Inferior parietal cortex (tissue), 1 donor: ENCODE measurements at regions not wholly inside any gene's neighbourhood (a gene's known extent, or its start where the extent isn't known, plus 50 kb on each side); places are given as distances from the start of the nearest gene placed in this dataset.
"Not testable (repeated sequence)": the region's sequence is repeated elsewhere in the genome, so short reads cannot be mapped to it uniquely, and the experiment has no call there.

Experiments used
- DNase-seq: peaks from one replicate; pipeline ENCODE4 v3.0.0-alpha.2; 2016; ENCODE audit errors: extremely low spot score

DNA sequence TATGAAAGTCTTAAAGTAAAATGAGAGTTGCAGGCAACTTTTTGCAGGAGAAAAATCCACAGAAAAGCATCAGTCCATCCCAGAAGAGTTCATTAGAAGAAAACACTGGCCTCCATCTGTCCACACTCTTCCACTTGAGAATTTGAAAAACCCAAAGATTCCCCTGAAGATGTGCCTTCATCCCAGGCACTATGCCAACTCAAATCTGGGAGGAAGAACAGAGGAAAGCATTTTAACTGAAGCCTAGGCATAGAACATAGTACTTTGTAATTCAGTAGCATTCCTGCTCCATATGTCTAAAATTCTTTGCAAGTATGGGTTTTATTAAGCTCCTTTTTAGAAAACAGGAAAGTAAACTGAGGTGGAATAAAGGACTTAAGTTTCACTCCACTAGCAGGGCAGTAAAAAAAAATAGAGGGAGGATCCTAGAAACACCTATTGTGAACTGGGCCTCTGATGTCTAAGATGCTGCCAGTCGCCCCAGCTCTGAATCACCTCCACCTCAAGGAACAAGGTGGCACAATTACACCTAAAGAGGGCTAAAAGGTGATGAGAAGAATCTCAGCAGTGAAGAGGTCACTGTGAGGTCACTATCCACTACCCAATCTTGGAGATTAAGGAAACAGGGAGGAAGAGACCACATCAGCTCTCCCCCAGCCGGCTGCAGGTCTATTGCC, 141.9 kb upstream of the FAM241A start:
- no peak for DNase-seq

DNA sequence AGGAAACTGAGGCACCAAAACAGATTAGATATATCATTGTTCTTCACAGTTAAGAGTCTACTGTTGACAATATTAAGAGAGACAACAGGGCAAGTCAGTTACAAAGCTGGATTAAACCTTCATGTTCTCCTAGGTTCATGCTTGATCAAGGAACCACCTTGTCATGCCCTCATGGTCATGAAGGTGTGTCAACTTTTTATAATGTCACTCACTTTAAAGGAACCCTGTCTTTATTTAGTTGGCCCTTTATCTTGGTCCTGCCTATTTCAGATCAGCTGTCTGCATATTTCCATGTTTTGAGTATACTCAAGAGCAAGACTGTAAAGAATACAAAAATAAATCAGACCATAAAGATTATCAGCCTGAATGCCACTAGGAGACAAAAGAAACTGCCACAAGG, 140.2 kb upstream of the FAM241A start:
- DNase-seq: no peak

DNA sequence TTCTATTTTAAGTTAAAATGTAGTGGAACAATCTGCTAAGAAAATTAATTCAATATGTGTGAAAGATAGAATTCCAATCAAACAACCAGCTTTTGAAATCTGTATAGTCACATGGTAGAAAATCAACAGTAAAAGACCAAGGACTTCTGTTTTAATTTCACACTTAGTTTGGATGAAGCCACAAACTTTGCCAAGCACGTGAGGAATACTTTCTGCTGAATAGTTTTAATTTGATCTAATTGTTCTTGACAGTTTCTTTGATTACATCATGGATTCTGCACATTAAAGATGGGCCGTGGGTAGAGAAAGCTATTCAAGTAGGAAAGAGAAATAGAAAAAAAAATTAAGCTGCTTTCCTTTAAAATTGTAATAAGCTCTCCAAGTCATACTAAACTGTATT, 137.9 kb upstream of the FAM241A start:
- no peak for DNase-seq

DNA sequence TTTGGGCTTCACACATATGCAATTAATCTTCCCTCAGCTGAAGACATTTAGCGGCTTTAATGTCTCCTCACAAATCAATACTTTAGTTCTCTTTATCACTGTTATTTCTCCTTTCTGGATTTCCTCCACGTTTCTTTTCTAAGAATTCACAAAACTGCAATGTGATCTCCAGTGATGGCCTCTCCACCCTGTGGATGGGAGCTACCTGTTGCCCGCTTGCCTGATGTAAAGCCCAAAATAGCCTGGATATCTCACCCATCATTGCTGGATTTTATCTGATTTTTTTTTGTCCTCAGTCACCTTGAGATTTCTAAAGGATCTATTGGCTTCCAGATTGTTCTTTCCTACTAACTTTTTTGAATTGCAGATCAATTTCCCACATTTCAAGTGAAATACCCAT, 129.3 kb upstream of the FAM241A start:
- no peak for DNase-seq

DNA sequence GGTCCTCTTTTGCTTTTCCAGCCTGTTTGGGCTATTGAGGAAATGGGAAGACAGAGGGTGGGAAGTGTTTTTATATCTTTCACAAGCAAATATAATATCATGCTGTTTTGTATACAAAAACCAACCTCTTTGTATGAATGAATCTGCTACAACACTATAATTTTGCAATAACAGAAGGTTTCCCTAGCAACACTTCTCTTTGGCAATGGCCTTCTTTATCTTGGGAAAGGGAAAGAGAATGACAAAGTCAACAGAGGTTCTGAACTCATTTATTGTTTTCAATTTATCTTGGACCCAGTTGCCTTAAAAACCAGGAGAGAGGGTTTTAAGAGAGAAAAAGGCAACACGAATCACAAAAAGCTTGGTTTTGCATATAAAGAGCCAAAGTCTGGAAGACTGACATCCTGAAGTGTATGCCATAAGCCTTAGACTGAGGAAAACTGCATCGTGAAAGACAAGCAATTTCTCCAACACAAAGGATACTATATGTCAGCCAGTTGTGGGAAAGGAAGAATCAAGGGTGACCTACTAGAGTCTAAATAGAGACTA, 121.8 kb upstream of the FAM241A start:
- DNase-seq: no peak

DNA sequence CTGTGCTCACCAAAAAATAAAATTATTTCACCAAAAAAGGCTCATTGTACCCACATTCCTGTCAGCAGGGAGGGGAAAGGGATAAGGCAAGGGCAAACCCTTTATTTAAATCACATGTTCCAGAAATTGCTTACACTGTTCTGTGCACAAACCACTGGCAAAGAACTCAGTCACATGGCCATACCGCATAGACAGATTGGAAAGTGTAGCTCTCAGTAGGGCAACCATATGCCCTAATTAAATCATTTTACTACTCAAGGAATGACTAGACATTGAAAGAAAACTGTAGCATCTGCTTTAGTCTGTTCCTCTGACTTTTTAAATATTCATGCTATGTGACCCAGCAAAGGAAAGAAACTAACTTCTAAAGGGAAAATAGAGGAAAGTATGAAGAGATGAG, 119.2 kb upstream of the FAM241A start:
- no peak for DNase-seq

DNA sequence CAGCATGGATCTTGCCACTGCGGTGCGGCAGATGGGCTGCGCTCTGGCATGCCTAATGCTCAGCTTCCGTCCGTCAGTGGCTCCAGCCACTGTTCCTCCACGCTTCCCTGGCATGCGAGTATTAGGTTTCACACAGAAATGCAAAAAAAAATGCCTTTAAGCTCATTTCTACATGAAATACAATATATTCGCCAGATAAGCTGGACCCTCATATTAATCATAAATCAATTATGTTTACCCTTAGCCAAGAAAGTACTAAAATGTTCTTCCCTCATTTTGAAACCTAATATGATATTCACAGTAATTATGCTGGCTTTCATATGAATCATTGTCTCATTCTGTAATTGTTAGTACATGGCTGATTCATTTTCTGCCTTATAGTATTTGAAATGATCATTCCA, 115.5 kb upstream of the FAM241A start:
- no peak for DNase-seq

DNA sequence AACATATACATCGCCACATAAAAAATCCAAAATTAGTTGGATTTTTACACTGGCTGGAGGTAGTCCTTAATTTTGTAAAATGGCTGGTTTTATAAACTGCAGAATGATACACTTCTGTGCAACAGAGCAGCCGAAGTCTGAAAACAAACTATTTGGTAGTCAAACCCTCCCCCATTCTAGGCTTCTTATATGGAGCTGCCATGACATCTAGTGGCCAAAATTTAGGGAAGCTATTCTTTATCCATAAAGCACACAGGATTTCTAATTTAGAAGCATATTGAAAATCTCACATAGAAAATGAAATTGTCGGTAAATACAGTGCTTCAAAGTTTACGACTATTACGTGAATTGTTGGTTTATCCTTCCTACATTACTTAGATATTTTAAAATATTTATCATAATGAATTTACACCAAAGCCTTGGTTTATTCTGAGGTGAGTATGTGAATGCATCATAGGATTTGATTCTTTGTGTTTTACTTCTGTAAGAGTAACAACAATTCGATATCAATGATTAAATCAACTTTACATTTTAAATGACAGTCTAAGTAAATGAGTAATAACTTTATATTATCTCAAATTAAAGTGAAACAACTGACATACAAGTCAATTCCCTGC, 113.4 kb upstream of the FAM241A start:
- DNase-seq: peak; percentile 82

DNA sequence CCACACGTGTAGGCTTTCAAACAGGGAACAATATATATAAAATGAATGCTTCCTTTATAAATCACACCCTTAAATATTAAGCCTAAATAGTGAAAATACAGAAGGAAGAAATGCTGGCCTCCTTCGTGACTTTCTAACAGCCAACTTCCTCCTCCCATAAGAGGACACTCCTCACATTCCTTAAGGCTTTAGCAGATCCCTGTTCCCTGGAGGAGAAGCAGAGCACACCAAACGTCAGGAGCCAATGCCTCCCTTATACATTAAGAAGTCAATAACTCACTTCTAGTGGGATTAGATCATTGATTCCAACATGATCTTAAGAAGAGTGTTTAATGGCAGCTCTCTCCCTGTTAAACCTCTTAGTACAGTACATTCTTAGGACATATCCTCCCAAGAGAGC, 108.4 kb upstream of the FAM241A start:
- DNase-seq: no peak

DNA sequence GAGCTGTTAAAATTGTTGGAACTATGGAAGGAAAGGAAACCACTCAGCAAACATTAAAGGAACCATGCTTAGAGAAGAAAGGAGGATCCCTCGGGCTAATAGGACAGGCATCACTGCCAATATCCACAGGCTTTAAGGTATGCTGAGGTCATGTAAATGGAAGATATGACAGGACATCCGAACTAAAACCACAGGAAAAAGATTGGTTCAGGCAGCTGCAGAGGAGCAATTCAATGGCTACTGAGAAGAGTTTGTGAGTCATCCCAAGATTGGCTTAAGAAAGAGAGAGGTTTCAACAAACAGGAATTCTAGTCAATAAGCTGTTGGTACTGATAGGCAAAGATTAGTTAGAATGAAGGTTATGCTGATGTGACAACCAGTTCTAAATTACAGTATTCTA, 106.4 kb upstream of the FAM241A start:
- DNase-seq: no peak

DNA sequence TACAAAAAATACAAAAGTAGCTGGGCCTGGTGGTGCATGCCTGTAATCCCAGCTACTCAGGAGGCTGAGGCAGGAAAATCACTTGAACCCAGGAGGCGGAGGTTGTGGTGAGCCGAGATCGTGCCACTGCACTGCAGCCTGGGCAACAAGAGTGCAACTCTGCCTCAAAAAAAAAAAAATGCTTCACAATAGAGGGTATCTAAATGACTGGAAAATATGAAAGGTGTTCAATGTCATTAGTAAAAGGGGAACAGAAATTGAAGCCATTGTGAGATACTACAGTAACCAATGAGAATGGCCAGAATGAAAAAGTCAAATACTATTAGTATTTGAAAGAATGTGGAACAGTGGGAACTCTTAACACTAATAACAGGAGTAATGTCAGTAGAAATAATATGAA, 96.1 kb upstream of the FAM241A start:
- DNase-seq: not testable (repeated sequence)

DNA sequence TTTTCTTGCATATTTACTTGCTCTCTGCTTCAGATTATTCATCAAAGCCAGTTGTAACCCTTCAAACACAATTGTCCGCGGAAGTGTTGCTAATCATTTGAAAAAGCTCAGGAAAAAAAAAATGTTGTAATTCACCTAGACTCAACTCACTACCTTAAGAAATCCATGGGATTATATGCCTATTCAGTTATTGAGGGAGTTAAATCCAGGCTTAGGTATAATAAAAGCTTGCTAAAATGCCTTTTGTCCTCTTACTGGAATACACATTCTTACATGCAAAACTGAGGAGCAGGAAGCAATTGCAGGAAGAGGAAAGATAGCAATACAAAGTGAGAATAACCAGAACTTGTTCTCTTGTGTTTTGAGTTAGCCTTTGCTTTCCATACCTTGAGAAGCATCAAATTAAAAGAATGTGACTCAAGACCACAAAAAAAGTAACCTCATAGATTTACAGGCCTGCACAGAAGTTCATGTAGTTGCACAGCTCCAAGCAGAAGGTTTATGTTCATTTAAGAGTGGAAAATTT, 91.4 kb upstream of the FAM241A start:
- no peak for DNase-seq

DNA sequence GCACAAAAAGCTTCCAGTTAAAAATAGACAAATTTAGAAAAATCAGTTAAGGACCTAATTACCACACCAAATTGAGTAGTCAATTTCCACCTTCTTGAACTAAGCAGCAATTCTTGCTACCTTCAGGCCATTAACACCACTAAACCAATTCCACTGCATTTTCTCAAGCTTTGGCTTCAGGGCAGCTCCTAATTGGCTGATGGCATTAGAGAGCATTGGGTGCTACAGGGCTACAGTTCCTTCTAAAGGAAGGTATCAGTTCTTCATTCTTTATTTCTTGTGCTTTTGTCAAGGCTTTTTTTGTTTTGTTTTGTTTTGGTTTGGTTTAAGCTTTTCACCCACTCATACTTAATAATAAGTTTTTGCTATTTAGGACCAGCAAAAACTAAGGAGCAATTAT, 90.2 kb upstream of the FAM241A start:
- DNase-seq: no peak

DNA sequence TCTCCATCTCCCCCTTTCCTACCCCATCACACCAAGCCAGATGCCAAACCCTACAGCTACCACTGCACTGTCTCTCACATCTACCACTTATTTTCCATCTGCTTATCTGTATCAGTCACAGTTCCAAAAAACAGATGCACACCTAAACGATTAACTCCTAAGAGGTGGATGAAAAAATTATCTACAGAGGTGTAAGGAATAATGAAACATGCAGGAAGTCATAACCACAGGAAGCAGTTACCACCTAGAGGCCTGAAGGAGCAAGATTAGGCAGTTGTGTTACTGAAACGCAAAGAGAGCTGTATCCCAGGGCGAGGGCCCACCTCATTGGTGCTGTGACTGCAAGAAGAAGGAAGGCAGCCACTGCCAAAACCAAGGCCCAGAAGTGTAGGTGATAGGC, 87.8 kb upstream of the FAM241A start:
- DNase-seq: no peak

DNA sequence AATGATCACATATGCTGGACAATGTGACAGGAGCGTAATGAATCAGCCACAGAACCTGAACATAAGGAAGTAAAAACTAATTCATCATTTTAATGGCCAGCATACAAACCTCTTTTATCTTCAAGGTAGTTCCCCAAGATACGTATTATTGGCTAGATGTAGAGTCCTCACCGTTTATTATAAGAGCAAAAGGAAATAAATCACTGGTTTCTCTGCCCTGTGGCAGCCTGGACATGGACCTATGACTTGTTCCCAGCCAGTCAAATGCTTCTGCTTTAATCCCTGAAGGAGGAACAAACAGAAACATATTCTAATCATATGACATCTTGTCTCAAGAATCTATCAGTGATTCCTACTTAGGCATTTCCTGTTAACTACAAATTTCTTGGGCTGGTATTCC, 86.8 kb upstream of the FAM241A start:
- no peak for DNase-seq

DNA sequence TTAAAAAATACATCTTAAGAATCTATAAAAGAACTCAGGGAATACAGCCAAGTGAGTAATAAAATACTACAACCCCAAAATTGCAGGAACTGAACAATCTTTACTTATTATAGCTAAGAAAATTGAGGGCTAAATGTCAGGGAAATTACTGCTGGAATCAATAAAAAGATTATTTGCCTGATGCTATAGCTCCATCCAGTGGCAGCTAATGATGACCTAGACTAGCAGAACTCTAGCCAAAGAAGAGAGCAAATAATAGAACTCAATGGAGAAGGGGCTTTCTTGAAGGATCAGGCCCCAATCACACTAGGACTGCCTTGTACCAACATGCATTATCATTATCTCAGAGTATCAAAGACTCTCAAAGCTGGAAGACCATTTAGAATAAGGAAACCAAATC, 85.0 kb upstream of the FAM241A start:
- no peak for DNase-seq

DNA sequence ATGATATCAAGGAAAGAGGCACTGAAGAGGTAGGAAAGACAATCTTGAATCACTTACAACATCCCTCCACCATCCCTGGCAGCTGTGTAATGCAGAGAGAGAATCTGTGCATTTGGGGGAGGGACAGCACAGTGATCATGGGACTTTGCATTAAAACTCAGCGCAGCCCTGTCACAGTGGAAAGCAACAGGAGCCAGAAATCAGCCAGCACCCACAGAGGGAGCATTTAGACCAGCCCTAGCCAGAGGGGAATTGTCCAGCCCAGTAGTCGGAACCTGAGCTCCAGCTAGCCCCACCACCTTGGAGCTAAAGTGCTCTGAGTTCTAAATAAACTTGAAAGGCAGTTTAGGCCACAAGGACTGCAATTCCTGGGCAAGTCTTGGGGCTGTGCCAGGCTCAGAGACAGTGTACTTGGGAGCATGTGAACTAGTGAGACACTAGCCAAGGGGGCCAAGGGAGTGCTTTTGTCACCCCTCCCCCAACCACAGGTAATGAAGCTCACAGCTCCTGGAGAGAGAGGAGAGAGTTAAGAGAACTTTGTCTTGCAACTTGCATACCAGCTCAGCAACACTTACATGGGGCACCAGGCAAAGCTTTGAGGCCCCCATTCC, 83.9 kb upstream of the FAM241A start:
- DNase-seq: no peak

DNA sequence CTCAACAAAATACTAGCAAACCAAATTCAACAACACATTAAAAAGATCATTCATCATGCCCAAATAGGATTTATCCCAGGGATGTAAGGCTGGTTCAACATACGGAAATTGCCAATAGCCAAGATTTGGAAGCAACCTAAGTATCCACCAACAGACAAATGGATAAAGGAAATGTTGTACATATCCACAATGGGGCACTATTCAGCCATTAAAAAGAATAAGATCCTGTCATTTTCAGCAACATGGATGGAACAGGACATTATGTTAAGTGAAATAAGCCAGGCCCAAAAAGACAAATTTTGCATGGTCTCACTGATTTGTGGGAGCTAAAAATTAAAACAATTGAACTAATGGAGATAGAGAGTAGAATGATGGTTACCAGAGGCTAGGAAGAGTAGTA, 82.0 kb upstream of the FAM241A start:
- DNase-seq: no peak

DNA sequence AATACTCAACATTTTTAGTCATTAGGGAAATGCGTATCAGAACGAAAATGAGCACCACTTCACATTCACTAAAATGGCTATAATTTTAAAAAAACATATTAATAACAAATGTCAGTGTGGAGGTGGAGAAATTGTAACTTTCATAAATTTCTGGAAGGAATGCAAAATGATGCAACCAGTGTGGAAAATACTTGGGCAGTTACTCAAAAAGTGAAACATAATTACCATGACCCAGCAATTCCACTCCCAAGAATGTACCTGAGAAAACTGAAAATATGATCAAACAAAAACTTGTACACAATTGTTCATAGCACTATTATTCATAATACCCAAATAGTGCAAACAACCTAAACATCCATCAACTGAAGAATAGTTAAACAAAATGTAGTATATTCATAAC, 76.1 kb upstream of the FAM241A start:
- DNase-seq: no peak

DNA sequence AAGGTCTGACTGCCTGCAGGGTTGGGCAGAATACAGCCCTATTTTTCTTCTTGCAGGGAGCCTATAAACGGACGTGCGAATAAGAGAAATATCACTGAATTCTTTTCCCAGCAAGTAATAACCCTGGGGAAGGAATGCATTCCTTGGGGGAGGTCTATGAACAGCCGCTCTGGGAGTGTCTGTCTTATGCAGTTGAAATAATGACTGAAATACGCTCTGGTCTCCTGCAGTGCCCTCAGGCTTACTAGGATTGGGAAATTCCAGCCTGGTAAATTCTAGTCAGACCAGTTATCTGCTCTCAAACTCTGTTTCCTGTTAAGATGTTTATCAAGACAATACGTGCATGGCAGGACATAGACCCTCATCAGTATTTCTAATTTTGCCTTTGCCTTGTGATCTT, 72.1 kb upstream of the FAM241A start:
- no peak for DNase-seq

DNA sequence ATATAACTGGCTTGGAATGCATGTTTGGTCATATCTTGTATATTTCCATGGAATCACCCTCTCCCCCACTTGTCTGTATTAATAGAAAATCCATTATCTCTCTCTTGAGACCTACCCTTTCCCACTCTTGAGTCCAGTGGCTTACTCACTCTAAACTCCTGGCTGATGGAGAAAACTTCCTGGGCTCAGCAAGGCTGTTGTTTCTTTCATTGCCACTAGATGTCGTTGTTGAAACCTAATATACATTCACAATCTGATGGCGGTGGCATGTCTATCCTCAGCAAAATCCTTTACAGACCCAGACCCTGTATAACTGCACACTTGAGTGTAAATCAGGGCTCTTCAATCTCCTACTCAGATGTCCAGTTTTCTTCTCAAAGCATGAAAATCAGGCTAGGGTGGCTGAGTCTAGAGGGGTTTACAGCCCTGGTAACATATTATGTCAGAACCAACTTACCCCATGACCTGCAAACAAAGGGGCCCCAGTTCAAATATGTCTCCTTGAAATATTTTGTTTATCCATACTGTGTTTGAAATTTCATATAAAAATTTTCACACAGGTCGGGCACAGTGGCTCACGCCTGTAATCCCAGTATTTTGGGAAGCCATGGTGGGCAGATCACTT, 70.0 kb upstream of the FAM241A start:
- peak; percentile 58 for DNase-seq

DNA sequence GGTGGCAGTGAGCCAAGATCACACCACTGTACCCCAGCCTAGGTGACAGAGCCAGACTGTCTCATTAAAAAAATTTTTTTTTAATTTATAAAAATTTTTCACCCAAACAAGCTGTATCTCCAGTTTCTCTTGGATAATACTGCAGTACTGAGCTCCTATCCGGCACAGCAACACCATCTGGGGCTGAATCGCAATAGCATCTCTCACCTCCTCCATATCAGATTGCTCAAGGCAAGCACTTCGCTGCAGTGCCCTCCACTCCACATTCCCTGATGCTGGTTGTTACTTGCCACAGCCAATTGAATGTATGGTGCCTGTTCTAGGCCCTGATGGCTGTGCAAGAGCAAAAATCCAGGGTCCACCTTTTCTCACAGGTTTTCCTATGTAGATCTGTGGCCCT, 69.3 kb upstream of the FAM241A start:
- DNase-seq: no peak
